ENCODE measurements at regions not wholly inside any gene's neighbourhood (a gene's known extent, or its start where the extent isn't known, plus 50 kb on each side); places are given as distances from the start of the nearest gene placed in this dataset.
"Not testable (repeated sequence)": the region's sequence is repeated elsewhere in the genome, so short reads cannot be mapped to it uniquely, and the experiment has no call there.

- DNase-seq = not testable (repeated sequence)
These were observed 274.8 kb upstream of the ZNG1F start for GRCh38 chr9:41463924-41464323.

GRCh38 chr9:41458394-41458793 lies 269.3 kb upstream of the ZNG1F start:
- peak in 1 of 5 donors; percentile 11 for DNase-seq

Data from T-helper 1 cell (primary cell).